HL-60 (cell line): ENCODE measurements at regions not wholly inside any gene's neighbourhood (a gene's known extent, or its start where the extent isn't known, plus 50 kb on each side); places are given as distances from the start of the nearest gene placed in this dataset.

Experiments used
- DNase-seq, 2 experiments: peaks; one replicate each; pipeline ENCODE4 v3.0.0-alpha.2; 2010 to 2020; ENCODE audit warnings: low read depth in 1 of 2, low spot score in 1 of 2
- H3K27ac ChIP-seq: fragments of 250-450 bp; sonication (Bioruptor Pico); replicated peaks from 2 replicates; pipeline ENCODE4 v1.5.1; 2020; ENCODE audit warnings: mild to moderate bottlenecking, moderate library complexity
- H3K27me3 ChIP-seq: fragments of 250-450 bp; sonication (Bioruptor Pico); 2 replicates; pipeline ENCODE4 v1.5.1; 2021; ENCODE audit warnings: mild to moderate bottlenecking, moderate library complexity; ENCODE audit not compliant: insufficient read depth, poor library complexity, severe bottlenecking
- H3K4me3 ChIP-seq: replicated peaks from 2 replicates; pipeline ENCODE4 v1.5.1; 2011; ENCODE audit warnings: mild to moderate bottlenecking, control low read depth, low read length; ENCODE audit not compliant: insufficient read depth
- CTCF ChIP-seq: IDR thresholded peaks from one replicate; pipeline ENCODE4 v1.5.1; 2011; ENCODE audit warnings: low read length, control low read depth, inconsistent platforms; ENCODE audit not compliant: insufficient read depth
- GABPA ChIP-seq: IDR thresholded peaks from 2 replicates; pipeline ENCODE4 v1.6.1; 2012; ENCODE audit warnings: low read depth
- POLR2AphosphoS5 ChIP-seq: IDR thresholded peaks from 2 replicates; pipeline ENCODE4 v1.6.1; 2012; ENCODE audit warnings: low read depth
- REST ChIP-seq: IDR thresholded peaks from 2 replicates; pipeline ENCODE4 v1.6.1; 2012; ENCODE audit warnings: low read depth; ENCODE audit not compliant: insufficient replicate concordance
- SPI1 ChIP-seq: IDR thresholded peaks from 2 replicates; pipeline ENCODE4 v1.6.1; 2012; ENCODE audit warnings: low read depth, mild to moderate bottlenecking, borderline replicate concordance

GRCh38 chr4:160831165-160831922 is 1332.5 kb downstream of the FSTL5 start:
- no peak for TF ChIP-seq SPI1
- no peak for TF ChIP-seq CTCF
- no peak for TF ChIP-seq POLR2AphosphoS5
- no peak for TF ChIP-seq REST
- TF ChIP-seq GABPA = no peak
- no peak overlapping the region for H3K27ac ChIP-seq
- DNase-seq = no peak
- no peaks in the 10 kb centered on the region for H3K27me3 ChIP-seq
- H3K4me3 ChIP-seq = no peak overlapping the region

- Histone ChIP-seq H3K27me3 (no peaks in the 10 kb centered on the region), H3K27ac (no peak overlapping the region), H3K4me3 (no peak overlapping the region)
- TF ChIP-seq GABPA = no peak
- no peak for TF ChIP-seq REST
- TF ChIP-seq CTCF = no peak
- no peak for TF ChIP-seq POLR2AphosphoS5
- TF ChIP-seq SPI1 = no peak
- DNase-seq = no peak
Measured at GRCh38 chr4:160835789-160836188, 1328.0 kb downstream of the FSTL5 start.

GRCh38 chr4:160836431-160836830 is 1327.4 kb downstream of the FSTL5 start:
- TF ChIP-seq GABPA (no peak), SPI1 (no peak), POLR2AphosphoS5 (no peak), CTCF (no peak), REST (no peak)
- no peak for DNase-seq
- Histone ChIP-seq H3K27me3 (no peaks in the 10 kb centered on the region), H3K27ac (no peak overlapping the region), H3K4me3 (no peak overlapping the region)
